ENCODE measurements at regions not wholly inside any gene's neighbourhood (a gene's known extent, or its start where the extent isn't known, plus 50 kb on each side); places are given as distances from the start of the nearest gene placed in this dataset.
"Not testable (repeated sequence)": the region's sequence is repeated elsewhere in the genome, so short reads cannot be mapped to it uniquely, and the experiment has no call there.

DNA sequence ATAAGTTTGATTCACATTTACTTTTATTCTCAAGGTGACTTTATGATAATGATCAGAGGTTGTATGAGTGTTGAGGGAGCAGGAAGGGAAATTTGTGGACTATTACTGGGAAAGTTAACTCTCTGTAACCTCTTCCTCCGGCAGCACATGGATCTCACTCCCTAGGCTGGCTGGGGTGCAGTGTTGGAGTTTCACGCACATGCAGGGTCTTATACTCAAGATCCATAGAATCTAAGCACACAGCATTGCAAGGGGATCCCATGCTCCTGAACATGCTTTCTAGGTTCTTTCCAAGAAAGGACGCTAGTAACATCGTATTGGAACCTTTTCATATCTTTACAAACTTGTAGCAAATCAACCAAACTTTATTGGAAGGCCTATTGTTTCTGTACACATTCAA is 757.6 kb upstream of the TPTE start:
- WGBS, 2 donors: 61 to 65% methylated on average over 4 of the region's 4 CpGs
- TF ChIP-seq, protein P1, sequence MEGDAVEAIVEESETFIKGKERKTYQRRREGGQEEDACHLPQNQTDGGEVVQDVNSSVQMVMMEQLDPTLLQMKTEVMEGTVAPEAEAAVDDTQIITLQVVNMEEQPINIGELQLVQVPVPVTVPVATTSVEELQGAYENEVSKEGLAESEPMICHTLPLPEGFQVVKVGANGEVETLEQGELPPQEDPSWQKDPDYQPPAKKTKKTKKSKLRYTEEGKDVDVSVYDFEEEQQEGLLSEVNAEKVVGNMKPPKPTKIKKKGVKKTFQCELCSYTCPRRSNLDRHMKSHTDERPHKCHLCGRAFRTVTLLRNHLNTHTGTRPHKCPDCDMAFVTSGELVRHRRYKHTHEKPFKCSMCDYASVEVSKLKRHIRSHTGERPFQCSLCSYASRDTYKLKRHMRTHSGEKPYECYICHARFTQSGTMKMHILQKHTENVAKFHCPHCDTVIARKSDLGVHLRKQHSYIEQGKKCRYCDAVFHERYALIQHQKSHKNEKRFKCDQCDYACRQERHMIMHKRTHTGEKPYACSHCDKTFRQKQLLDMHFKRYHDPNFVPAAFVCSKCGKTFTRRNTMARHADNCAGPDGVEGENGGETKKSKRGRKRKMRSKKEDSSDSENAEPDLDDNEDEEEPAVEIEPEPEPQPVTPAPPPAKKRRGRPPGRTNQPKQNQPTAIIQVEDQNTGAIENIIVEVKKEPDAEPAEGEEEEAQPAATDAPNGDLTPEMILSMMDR (IDR thresholded peaks at IDR 0.05; ENCODE audit: control extremely low read depth, extremely low read depth): no peak

DNA sequence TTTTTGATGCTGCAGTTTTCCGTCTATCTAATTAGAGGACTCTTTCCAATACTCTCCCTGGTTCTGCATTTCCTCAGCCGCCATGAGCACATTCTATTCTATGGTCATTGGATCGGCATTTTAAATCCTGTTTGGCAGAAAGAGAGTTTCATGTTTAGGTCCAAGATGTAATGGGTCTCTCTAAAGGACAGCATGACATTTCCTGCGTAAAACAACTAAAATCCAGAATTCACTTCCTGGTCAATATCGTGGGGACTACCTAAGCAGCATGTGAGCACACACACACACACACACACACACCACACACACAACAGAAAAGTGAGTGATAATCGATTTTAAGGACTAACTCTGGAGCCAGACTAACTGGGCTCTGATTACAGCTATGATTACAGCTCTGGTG is 757.1 kb upstream of the TPTE start:
- H3K4me1 ChIP-seq (ENCODE audit: control insufficient read depth in 5 of 5, insufficient read depth in 5 of 5, low read length in 5 of 5); H3K27ac ChIP-seq (ENCODE audit: low read depth in 1 of 2, low read length in 1 of 2); DNase-seq; H3K4me3 ChIP-seq; H3K36me3 ChIP-seq (ENCODE audit: control insufficient read depth in 4 of 4, insufficient read depth in 4 of 4, low read length in 4 of 4); H3K27me3 ChIP-seq (ENCODE audit: control insufficient read depth in 3 of 3, insufficient read depth in 3 of 3, low read length in 2 of 3); ATAC-seq (ENCODE audit: insufficient read depth, low FRiP score); H3K9ac ChIP-seq (ENCODE audit: insufficient read depth in 1 of 2, low read length in 2 of 2): not testable (repeated sequence)
- WGBS, 2 donors: 70 to 74% methylated on average over 6 of the region's 6 CpGs
- peaks cover 0 to 44% (median 20%) of the 10 kb centered on the region in 4 donors for H3K9me3 ChIP-seq (ENCODE audit: control insufficient read depth in 4 of 4, insufficient read depth in 3 of 4, low read length in 3 of 4)

More for the DNA sequence above, 757.6 kb upstream of the TPTE start:
- H3K9ac ChIP-seq (ENCODE audit: insufficient read depth in 1 of 2, low read length in 2 of 2): no peak overlapping the region
- H3K27me3 ChIP-seq (ENCODE audit: control insufficient read depth in 3 of 3, insufficient read depth in 3 of 3, low read length in 2 of 3): no peaks in the 10 kb centered on the region
- DNase-seq (no peak), ATAC-seq (ENCODE audit: insufficient read depth, low FRiP score) (no peak)
- no peaks in the 10 kb centered on the region for H3K4me1 ChIP-seq (ENCODE audit: control insufficient read depth in 5 of 5, insufficient read depth in 5 of 5, low read length in 5 of 5)
- no peaks in the 10 kb centered on the region for H3K36me3 ChIP-seq (ENCODE audit: control insufficient read depth in 4 of 4, insufficient read depth in 4 of 4, low read length in 4 of 4)
- H3K9me3 ChIP-seq (ENCODE audit: control insufficient read depth in 4 of 4, insufficient read depth in 3 of 4, low read length in 3 of 4): peaks cover 0 to 44% (median 20%) of the 10 kb centered on the region in 4 donors
- no peak overlapping the region for H3K4me3 ChIP-seq
- no peak overlapping the region for H3K27ac ChIP-seq (ENCODE audit: low read depth in 1 of 2, low read length in 1 of 2)

DNA sequence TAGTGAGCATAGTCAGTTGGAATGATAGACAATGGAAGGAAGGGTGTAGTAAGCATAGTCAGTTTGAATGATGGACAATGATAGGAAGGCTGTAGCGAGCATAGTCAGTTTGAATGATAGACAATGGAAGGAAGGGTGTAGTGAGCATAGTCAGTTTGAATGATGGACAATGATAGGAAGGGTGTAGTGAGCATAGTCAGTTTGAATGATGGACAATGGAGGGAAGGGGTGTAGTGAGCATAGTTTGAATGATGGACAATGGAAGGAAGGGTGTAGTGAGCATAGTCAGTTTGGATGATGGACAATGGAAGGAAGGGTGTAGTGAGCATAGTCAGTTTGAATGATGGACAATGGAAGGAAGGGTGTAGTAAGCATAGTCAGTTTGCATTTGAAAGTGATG is 755.8 kb upstream of the TPTE start:
- not testable (repeated sequence) for H3K9ac ChIP-seq (ENCODE audit: insufficient read depth in 1 of 2, low read length in 2 of 2); H3K36me3 ChIP-seq (ENCODE audit: control insufficient read depth in 4 of 4, insufficient read depth in 4 of 4, low read length in 4 of 4); H3K27me3 ChIP-seq (ENCODE audit: control insufficient read depth in 3 of 3, insufficient read depth in 3 of 3, low read length in 2 of 3); DNase-seq; H3K4me1 ChIP-seq (ENCODE audit: control insufficient read depth in 5 of 5, insufficient read depth in 5 of 5, low read length in 5 of 5); ATAC-seq (ENCODE audit: insufficient read depth, low FRiP score); H3K27ac ChIP-seq (ENCODE audit: low read depth in 1 of 2, low read length in 1 of 2); H3K4me3 ChIP-seq
- H3K9me3 ChIP-seq (ENCODE audit: control insufficient read depth in 4 of 4, insufficient read depth in 3 of 4, low read length in 3 of 4): peaks cover 0 to 43% (median 24%) of the 10 kb centered on the region in 4 donors
- WGBS, 2 donors: 40 to 47% methylated on average over 1 of the region's 1 CpG

DNA sequence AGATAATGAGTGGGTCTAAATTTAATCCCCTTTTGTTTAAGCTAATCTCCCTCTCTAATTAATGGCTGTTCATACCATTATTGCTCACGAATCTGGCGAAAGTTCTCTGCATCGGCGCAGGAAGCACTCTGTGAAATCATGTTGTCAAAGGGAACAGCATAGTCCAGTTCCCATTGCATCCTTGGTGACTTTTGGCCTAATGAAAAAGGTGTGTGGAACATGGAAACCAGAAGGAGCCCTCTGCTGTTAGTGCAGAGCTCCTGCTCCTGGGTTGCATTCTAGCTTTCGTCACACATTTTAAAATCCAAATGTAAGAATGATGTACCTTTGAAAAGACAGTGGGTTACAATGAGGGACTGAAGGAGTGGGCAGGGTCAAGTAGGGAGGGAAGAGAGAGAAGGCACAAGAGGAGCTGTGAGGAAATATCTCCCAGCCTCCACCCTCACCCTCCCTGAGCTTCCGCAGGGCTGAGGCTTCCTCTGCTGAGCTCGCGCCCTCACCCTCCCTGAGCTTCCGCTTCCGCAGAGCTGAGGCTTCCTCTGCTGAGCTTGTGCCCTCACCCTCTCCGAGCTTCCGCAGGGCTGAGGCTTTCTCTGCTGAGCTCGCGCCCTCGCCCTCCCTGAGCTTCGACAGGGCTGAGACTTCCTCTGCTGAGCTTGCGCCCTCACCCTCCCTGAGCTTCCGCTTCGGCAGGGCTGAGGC is 754.3 kb upstream of the TPTE start:
- H3K27me3 ChIP-seq (ENCODE audit: control insufficient read depth in 3 of 3, insufficient read depth in 3 of 3, low read length in 2 of 3); H3K27ac ChIP-seq (ENCODE audit: low read depth in 1 of 2, low read length in 1 of 2); H3K9ac ChIP-seq (ENCODE audit: insufficient read depth in 1 of 2, low read length in 2 of 2); H3K4me3 ChIP-seq; ATAC-seq (ENCODE audit: insufficient read depth, low FRiP score); H3K36me3 ChIP-seq (ENCODE audit: control insufficient read depth in 4 of 4, insufficient read depth in 4 of 4, low read length in 4 of 4); H3K4me1 ChIP-seq (ENCODE audit: control insufficient read depth in 5 of 5, insufficient read depth in 5 of 5, low read length in 5 of 5); DNase-seq: not testable (repeated sequence)
- WGBS, 2 donors: 70 to 81% methylated on average over 19 of the region's 19 CpGs
- H3K9me3 ChIP-seq (ENCODE audit: control insufficient read depth in 4 of 4, insufficient read depth in 3 of 4, low read length in 3 of 4): peaks cover 0 to 44% (median 26%) of the 10 kb centered on the region in 4 donors

DNA sequence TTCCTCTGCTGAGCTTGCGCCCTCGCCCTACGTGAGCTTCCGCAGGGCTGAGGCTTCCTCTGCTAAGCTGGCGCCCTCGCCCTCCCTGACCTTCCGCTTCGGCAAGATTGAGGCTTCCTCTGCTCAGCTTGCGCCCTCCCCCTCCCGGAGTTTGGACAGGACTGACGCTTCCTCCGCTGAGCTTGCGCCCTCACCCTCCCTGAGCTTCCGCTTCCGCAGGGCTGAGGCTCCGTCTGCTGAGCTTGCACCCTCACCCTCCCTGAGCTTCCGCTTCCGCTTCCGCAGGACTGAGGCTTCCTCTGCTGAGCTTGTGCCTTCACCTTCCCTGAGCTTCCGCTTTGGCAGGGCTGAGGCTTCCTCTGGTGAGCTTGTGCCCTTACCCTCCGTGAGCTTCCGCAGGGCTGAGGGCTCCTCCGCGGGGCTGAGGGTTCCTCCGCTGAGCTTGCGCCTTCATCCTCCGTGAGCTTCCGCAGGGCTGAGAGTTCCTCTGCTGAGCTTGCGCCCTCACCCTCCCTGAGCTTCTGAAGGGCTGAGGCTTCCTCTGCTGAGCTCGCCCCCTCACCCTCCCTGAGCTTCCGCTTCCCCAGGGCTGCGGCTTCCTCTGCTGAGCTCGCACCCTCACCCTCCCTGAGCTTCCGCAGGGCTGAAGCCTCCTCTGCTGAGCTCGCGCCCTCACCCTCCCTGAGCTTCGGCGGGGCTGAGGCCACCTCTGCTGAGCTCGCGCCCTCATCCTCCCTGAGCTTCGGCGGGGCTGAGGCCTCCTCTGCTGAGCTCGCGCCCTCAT is 753.6 kb upstream of the TPTE start:
- no peak for DNase-seq
- H3K4me1 ChIP-seq (ENCODE audit: control insufficient read depth in 5 of 5, insufficient read depth in 5 of 5, low read length in 5 of 5): no peaks in the 10 kb centered on the region
- ATAC-seq (ENCODE audit: insufficient read depth, low FRiP score): no peak
- TF ChIP-seq, protein P1 (IDR thresholded peaks at IDR 0.05; ENCODE audit: control extremely low read depth, extremely low read depth): no peak
- WGBS, 2 donors: 75 to 76% methylated on average over 44 of the region's 44 CpGs
- no peak overlapping the region for H3K27ac ChIP-seq (ENCODE audit: low read depth in 1 of 2, low read length in 1 of 2)
- H3K9me3 ChIP-seq (ENCODE audit: control insufficient read depth in 4 of 4, insufficient read depth in 3 of 4, low read length in 3 of 4): peaks cover 0 to 42% (median 26%) of the 10 kb centered on the region in 4 donors
- H3K4me3 ChIP-seq: no peak overlapping the region
- H3K27me3 ChIP-seq (ENCODE audit: control insufficient read depth in 3 of 3, insufficient read depth in 3 of 3, low read length in 2 of 3): no peaks in the 10 kb centered on the region
- no peaks in the 10 kb centered on the region for H3K36me3 ChIP-seq (ENCODE audit: control insufficient read depth in 4 of 4, insufficient read depth in 4 of 4, low read length in 4 of 4)
- no peak overlapping the region for H3K9ac ChIP-seq (ENCODE audit: insufficient read depth in 1 of 2, low read length in 2 of 2)

DNA sequence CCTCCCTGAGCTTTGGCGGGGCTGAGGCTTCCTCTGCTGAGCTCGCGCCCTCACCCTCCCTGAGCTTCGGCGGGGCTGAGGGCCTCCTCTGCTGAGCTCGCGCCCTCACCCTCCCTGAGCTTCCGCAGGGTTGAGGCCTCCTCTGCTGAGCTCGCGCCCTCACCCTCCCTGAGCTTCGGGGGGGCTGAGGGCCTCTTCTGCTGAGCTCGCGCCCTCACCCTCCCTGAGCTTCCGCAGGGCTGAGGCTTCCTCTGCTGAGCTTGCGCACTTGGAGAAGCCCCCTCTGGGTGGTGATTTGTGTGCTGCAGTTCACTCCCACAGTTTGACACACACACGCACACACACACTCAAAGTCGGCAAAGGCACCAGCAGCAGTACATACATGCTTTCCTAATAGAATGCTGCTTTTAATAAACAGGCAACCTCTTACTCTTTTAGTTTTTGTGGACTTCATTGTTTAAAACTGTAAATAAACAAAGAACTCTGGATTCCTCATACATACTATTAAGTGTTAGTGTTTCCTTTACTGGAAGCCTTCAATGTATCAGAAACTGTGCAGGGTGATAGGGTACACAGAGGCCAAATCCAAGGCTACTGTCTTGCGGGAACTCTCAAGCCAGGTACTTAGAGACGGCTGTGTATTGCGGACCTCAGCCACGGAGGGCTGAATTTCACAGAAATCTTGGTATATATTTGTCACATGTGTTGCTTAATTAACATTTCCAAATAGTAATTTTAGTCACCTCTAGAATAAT is 752.8 kb upstream of the TPTE start:
- H3K4me1 ChIP-seq (ENCODE audit: control insufficient read depth in 5 of 5, insufficient read depth in 5 of 5, low read length in 5 of 5); H3K27me3 ChIP-seq (ENCODE audit: control insufficient read depth in 3 of 3, insufficient read depth in 3 of 3, low read length in 2 of 3); DNase-seq; H3K36me3 ChIP-seq (ENCODE audit: control insufficient read depth in 4 of 4, insufficient read depth in 4 of 4, low read length in 4 of 4); H3K9ac ChIP-seq (ENCODE audit: insufficient read depth in 1 of 2, low read length in 2 of 2); ATAC-seq (ENCODE audit: insufficient read depth, low FRiP score); H3K27ac ChIP-seq (ENCODE audit: low read depth in 1 of 2, low read length in 1 of 2); H3K4me3 ChIP-seq: not testable (repeated sequence)
- peaks cover 0 to 41% (median 23%) of the 10 kb centered on the region in 4 donors for H3K9me3 ChIP-seq (ENCODE audit: control insufficient read depth in 4 of 4, insufficient read depth in 3 of 4, low read length in 3 of 4)
- WGBS, 2 donors: 81 to 83% methylated on average over 21 of the region's 21 CpGs
